ENCODE measurements at regions not wholly inside any gene's neighbourhood (a gene's known extent, or its start where the extent isn't known, plus 50 kb on each side); places are given as distances from the start of the nearest gene placed in this dataset.

- no peak for TF ChIP-seq POLR2AphosphoS5 (IDR thresholded peaks at IDR 0.05; ENCODE audit: low read depth, low read length)
- no peak for TF ChIP-seq POLR2A (IDR thresholded peaks at IDR 0.05; ENCODE audit: low read depth, low read length)
- no peak for TF ChIP-seq SPI1 (IDR thresholded peaks at IDR 0.05; ENCODE audit: low read depth, low read length)
- no peak for TF ChIP-seq TAF1 (IDR thresholded peaks at IDR 0.05; ENCODE audit: low read depth, low read length)
These were observed 193.0 kb upstream of the DPYD start for GRCh38 chr1:98113811-98114210.

All from GM12891 (cell line).